ENCODE measurements at regions not wholly inside any gene's neighbourhood (a gene's known extent, or its start where the extent isn't known, plus 50 kb on each side); places are given as distances from the start of the nearest gene placed in this dataset.
"Not testable (repeated sequence)": the region's sequence is repeated elsewhere in the genome, so short reads cannot be mapped to it uniquely, and the experiment has no call there.

DNA sequence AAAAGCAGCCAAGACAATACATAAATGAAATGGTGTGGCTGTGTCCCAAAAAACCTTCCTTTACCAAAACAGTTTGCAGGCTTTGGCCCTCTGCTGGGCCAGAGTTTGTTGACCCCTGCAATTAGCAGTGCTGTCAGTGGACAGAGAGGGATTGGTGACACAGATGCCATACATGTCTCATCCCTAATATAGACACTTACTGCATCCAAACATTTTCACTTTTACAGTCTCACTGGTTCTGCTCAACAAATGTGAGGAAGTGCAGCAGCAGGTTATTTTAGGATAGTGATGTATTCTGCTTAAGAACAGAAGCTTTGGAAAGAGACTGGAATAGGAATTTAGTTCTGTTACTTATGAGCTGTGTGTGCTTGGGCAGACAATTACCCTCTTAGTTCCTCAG, 462.8 kb upstream of the LRRC7 start:
- no peak for TF ChIP-seq POLR2A (IDR thresholded peaks at IDR 0.05)
- no peak for TF ChIP-seq CTCF (IDR thresholded peaks at IDR 0.05)
- Histone ChIP-seq H3K36me3 (no peaks in the 10 kb centered on the region), H3K27me3 (no peaks in the 10 kb centered on the region), H3K4me3 (no peak overlapping the region), H3K9me3 (peaks cover 0 to 16% (median 0%) of the 10 kb centered on the region in 12 donors), H3K27ac (no peak overlapping the region), H3K4me1 (peaks cover 0 to 7% (median 0%) of the 10 kb centered on the region in 12 donors)
- ATAC-seq (peak in 1 of 4 donors; percentile 26), DNase-seq (no peak)
- intact Hi-C loops (cut with DNase I): no loop called here

- H3K9me3 ChIP-seq: no peaks in the 10 kb centered on the region
- peaks cover 0 to 7% (median 0%) of the 10 kb centered on the region in 12 donors for H3K4me1 ChIP-seq
- DNase-seq: no peak
- no peak overlapping the region for H3K4me3 ChIP-seq
- H3K27me3 ChIP-seq: no peaks in the 10 kb centered on the region
- 81 to 93% (median 90%) methylated on average over 4 of the region's 4 CpGs for WGBS, 4 donors
- no peaks in the 10 kb centered on the region for H3K36me3 ChIP-seq
- no peak for ATAC-seq
- no peak overlapping the region for H3K27ac ChIP-seq
- no peak for TF ChIP-seq POLR2A (IDR thresholded peaks at IDR 0.05)
- TF ChIP-seq CTCF (IDR thresholded peaks at IDR 0.05): no peak
- intact Hi-C loops (cut with DNase I): no loop called here
Measured at GRCh38 chr1:69109277-69109676, 458.4 kb upstream of the LRRC7 start.

GRCh38 chr1:69110851-69111250, 456.9 kb upstream of the LRRC7 start:
- Histone ChIP-seq H3K4me1 (no peaks in the 10 kb centered on the region), H3K27me3 (no peaks in the 10 kb centered on the region), H3K36me3 (no peaks in the 10 kb centered on the region), H3K27ac (no peak overlapping the region), H3K4me3 (no peak overlapping the region), H3K9me3 (no peaks in the 10 kb centered on the region)
- TF ChIP-seq POLR2A (IDR thresholded peaks at IDR 0.05) (no peak), CTCF (IDR thresholded peaks at IDR 0.05) (no peak)
- DNase-seq (no peak), ATAC-seq (no peak)
- intact Hi-C loops (cut with DNase I): no loop called here
- 71 to 86% (median 75%) methylated on average over 1 of the region's 1 CpG for WGBS, 4 donors

DNA sequence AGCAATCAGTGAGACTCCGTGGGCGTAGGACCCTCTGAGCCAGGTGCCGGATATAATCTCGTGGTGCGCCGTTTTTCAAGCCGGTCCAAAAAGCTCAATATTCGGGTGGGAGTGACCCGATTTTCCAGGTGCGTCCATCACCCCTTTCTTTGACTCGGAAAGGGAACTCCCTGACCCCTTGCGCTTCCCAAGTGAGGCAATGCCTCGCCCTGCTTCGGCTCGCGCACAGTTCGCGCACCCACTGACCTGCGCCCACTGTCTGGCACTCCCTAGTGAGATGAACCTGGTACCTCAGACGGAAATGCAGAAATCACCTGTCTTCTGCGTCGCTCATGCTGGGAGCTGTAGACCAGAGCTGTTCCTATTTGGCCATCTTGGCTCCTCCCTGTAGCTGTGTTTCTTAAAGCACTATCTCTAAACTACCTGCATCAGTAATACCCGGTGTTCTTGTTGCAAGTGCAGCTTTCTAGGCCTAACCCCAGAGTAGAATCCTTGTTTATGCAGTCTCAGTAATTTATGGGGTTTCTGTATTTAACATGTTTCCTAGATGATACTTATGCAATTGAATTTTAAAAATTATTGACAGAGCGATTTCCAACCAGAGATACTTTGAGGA, 447.5 kb upstream of the LRRC7 start:
- H3K27ac ChIP-seq; H3K4me1 ChIP-seq; intact Hi-C loops (cut with DNase I); H3K4me3 ChIP-seq; ATAC-seq; H3K9me3 ChIP-seq; DNase-seq; H3K36me3 ChIP-seq; H3K27me3 ChIP-seq: not testable (repeated sequence)
- 84 to 92% (median 88%) methylated on average over 22 to 24 of the region's 24 CpGs for WGBS, 4 donors

GRCh38 chr1:69120817-69121216, 446.9 kb upstream of the LRRC7 start:
- ATAC-seq (no peak), DNase-seq (no peak)
- no peak for TF ChIP-seq POLR2A (IDR thresholded peaks at IDR 0.05)
- TF ChIP-seq CTCF (IDR thresholded peaks at IDR 0.05): no peak
- intact Hi-C loops (cut with DNase I): no loop called here
- H3K36me3 ChIP-seq: no peaks in the 10 kb centered on the region
- H3K27ac ChIP-seq: no peak overlapping the region
- H3K9me3 ChIP-seq: no peaks in the 10 kb centered on the region
- peaks cover 0 to 5% (median 0%) of the 10 kb centered on the region in 12 donors for H3K4me1 ChIP-seq
- no peaks in the 10 kb centered on the region for H3K27me3 ChIP-seq
- no peak overlapping the region for H3K4me3 ChIP-seq
- WGBS, 4 donors: 82 to 89% (median 85%) methylated on average over 3 of the region's 3 CpGs
